HG02610 (cell line): ENCODE measurements at regions not wholly inside any gene's neighbourhood (a gene's known extent, or its start where the extent isn't known, plus 50 kb on each side); places are given as distances from the start of the nearest gene placed in this dataset.

Experiments used
- ATAC-seq: cut with Tn5 transposase; IDR thresholded peaks from one replicate; pipeline ENCODE4 v1.9.1; 2021; ENCODE audit warnings: mild to moderate bottlenecking, moderate library complexity; ENCODE audit not compliant: unreplicated experiment

DNA sequence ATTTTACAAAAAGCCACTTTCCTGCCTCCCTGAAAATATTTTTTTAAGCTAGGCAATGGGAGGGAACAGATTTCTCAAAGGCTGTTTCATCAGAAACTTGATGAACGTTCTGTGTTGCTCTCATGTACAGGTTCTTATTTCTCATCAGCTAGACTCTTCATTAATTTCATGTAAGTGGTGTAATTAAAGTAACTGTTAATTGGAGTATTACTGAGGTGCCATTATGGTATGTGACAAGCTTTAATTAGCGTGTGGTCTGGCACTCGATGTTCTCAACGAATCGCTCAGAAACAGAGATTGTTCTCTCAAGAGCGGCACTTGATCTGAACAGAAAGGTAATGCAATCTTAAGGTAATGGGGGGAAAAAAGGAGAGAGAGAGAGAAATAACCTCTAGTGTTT is 81.9 kb upstream of the MYCN start:
- ATAC-seq: no peak

DNA sequence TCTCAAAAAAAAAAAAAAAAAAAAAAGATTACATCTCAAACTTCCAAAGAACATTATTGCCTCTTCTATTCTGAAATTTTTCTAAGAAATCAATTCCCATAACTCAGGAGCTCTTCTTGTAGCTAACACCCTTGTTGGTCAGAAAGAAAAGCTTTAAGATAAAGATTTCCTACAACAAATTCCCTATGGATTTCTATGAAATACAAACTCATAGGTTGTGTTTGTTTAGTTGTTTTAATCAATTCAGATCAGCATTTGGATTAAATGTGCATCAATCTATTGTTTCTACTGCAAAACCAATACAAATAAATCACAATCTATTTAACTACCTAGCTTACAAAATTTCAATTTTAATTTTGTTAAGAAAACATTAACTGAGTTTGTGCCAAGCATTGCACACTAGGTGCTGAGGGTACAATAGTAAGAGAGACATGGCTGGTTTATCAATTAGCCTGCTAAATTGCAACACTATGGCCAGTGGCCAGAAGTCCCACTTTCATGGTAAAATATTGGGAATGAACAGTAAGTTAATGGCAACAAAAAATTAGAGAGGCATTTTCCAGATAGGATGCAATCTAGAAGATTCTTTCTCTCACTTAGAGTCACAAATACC is 80.2 kb upstream of the MYCN start:
- no peak for ATAC-seq

DNA sequence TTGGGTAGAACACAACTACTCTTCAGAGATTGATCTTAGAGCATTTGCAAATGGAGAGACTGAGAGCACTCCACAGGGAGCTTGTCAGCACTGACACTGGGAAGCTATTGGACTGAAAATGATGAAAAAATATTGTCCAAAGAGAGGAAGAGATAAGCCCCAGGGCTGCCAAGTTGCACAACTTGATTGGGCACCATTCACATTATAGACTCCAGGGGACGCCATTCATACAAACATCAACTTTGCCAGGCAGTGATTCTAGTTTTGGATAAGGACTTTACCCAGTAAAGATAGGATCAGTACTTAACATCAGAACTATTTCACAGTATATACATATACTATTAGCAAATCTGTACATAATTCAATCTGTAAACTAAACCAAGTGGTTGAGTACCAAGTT is 79.6 kb upstream of the MYCN start:
- ATAC-seq: no peak

DNA sequence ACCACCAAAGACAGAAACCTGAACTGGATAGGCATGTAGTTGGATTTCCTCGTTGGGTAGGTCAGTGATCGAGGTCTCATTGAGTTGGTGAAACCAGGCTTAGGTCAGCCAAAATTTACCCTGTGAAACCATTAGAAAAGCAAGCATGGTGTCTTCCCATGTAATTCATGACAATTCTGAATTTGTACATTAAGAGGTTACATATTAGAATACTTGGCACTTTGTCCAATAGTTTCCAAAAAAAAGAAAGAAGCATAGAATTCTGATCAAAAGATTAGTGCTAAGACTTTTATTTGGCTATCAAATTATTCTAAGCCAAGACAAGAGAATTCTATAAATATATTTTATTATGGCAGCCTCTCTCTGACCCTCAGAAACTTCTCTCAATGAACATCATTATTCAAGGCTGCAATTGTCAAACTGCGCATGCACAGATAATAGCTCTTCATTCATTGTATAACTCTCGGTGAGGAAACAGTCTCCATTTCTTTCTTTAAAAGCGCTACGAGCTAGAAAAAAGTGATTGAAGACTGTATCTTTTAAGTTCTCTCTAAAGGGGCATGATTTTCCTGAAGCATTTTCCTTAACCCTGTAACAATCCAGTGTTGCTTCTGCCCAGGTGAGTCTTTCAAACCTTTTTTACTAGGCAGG is 79.1 kb upstream of the MYCN start:
- ATAC-seq: no peak

DNA sequence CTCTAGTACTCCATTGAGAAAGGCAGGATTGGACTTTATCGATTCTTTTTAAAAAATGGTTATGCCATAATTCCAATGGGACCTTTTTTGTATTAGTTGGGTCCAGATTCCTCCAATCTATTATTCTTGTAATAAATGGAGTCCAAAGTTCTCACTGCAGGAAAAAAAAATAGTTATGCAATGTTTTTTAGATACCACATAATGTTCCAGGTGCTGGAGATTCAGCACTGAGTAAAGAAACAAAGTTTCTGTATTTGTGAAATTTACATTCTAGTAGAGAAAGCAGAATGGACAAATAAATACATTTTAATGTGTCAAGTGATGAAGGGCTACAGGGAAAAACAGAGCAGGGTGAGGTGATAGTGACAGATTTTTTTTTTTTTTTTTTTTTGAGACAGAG is 78.5 kb upstream of the MYCN start:
- no peak for ATAC-seq

DNA sequence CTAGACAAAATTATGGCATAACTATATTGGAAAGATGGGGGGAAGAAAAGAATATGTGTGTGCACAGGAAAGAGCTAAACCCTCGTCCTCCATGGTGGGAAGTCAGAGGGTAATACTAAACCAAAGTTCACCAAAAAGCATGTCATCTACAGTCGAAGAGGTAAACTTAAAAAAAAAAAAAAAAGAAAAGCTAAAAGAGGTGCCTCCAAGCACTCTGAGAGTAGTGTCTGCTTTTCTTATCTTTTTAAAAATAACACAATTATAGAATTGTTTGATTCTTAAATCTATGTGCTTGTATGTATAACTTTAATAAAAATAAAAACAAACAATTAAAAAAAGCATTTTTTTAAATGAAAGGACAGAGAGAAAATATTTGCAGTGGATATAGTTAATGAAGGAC is 77.3 kb upstream of the MYCN start:
- ATAC-seq: no peak

DNA sequence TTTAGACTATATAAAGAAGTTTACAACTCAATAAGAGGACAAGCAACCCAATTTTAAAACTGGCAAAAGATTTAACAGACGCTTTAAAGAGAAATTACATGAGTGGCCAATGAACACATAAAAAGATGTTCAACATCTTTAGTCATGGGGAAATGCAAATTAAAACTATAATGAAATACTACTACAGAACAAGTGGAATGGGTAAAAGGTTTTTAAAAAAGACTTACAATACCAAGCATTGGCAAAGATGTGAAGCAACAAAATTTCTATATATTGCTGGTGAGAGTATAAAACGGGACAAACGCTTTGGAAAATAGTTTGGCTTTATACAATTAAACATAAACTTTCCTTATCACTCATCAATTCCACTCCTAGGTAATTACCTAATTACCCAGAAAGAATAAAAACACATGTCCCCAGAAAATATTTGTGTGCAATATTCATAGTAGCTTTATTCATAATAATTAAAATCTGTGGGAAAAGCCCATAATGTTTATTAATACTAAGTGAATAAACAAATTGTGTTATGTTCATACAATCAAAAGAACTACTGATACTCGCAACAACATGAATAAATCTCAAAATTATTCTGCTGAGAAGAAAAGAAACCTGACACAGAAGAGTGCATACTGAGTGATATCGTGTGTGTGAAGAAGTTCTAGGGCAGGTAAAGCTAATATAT is 76.7 kb upstream of the MYCN start:
- ATAC-seq: no peak

DNA sequence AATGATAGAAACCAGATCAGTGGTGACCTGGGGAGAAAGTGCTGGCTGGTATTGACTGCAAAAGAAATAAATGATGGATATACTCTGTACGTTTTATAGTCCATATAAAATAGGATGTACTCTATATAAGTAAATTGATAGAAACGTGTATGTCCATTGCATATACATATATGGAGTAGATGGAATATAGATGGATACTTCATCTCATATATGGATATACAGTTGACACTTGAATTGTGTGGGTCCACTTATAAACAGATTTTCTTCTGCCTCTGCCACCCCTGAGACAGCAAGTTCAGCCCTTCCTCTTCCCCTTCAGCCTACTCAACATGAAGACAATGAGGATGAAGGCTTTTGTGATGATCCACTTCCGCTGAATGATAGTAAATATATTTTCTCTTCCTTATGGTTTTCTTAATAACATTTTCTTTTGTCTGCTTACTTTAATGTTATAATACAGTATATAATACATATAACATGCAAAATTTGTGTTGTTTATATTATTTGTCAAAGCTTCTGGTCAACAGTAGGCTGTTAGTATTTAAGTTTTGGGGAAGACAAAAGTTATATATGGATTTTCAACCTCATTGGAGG is 76.1 kb upstream of the MYCN start:
- no peak for ATAC-seq

DNA sequence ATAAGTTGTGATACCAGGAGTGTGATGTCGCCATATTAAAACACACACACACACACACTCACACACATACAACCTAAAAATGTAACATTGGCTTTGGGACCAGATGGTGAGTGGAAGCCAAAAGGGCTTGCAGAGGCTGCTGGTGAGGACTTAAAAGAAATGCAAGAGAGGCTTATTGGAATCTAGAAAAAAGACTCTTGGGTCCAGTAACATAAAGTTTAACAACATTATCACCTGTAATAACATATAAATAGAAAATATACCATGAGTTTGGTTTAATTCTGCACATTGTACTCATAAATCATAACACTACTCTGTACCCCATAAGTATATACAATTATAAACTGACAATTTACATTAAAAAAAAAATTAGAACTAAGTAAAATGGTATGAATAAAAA is 74.4 kb upstream of the MYCN start:
- no peak for ATAC-seq

DNA sequence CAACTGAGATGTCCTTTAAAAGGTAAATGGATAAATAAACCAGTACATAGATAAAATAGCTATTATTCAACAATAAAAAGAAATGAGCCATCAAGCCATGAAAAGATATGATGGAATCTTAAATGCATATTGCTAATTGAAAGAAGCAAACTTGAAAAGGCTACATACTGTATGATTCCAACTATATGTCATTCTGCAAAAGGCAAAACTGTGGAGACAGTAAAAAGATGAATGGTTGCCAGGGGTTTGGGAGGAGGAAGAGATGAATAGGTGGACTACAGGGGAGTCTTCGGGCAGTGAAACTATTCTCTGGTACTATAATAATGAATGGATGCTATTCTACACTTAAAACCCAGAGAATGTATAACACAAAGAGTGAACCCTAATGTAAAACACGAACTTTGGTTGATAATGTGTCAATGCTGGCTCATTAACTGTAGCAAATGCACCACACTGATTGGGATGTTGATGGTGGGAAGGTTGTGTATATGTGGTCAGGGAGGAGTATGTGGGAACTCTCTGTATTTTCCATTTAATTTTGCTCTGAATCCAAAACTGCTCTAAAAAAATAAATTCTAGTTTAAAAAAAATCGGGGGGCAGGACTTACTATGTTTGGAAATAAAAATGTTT is 73.7 kb upstream of the MYCN start:
- ATAC-seq: no peak

DNA sequence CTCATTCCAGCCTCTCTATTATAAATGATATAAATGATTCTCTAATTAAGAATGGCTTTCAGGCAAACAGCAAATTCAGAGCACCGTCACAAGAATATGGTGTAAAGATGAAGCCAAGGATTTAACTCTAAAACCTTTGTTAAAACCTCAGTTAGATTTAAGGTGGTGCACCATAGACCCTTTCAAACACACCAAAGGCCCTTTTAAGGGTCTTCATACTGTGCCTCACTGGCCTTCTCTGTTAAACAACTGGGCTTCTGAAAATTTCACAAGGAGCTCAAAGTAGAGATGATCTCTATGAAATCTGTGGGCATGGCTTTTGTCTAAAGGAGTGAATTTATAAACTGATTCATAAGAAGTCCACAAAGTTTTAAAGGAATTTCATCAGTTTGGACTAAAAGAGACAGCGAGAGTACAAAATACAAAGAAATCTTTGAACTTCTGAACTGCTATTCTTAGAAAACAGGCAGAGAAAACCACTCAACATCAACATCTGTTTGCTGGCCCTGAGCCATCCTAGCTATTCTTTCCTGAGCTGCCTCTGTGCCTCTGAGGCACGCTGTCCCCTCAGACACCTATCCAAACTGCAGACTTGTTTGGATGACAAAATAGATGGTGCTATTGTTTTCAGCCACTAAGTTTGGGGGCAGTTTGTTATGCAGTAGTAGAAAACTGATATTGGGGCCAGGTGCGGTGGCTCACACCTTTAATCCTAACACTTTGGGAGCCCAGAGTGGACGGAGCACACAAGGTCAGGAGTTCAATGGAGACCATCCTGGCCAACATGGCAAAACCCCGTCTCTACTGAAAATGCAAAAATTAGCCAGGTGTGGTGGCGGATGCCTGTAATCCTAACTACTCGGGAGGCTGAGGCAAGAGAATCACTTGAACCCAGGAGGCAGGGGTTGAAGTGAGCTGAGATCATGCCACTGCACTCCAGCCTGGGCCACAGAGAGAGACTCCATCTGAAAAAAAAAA is 72.9 kb upstream of the MYCN start:
- no peak for ATAC-seq

DNA sequence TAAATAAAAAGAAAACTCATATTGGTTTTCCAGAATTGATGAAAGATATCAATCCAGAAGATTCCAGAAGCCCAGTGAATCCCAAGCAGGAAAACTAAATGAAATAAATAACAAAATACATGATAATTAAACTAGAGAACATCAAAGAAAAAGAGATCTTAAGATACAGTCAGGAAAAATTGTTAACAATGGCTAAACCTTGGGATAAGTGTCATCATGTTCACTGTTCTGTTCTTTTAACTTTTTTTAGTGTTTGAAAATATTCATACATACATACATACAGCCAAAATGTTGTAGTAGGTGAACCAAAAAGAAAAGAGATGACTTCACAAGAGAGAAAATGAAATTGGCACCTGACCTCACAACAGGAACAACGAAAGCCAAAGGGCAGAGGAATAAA is 72.2 kb upstream of the MYCN start:
- no peak for ATAC-seq

DNA sequence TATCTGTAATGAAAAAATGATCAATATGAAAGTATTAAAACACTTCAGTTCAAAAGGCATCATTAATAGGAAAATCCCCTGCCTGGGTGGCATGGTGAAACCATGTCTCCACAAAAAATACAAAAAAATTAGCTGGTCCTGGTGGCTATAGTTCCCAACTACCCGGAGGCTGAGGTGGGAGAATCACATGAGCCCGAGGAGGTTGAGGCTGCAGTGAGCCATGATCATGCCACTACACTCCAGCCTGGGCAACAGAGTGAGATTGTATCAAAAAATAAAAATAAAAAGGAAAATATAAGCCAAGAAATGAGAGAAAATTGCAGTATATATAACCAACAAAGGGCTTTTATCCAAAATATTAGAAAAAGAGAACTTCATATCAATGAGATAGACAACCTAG is 71.6 kb upstream of the MYCN start:
- no peak for ATAC-seq

DNA sequence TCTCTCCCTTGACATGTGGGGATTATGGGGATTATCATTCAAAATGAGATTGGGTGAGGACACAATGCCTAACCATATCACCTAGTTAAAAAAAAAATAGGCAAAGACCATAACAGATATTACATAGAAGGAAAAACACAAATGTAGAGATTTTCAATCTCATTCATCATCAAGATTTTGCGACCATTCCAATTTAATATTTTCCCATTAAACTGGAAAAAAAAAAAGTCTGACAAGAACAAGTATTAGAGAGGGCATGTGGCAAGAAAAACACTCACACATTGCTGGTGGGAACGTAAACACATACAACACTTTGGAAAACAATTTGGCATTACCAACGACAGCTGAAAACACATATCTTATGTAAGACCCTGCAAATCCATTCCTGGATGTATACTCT is 71.0 kb upstream of the MYCN start:
- ATAC-seq: no peak

DNA sequence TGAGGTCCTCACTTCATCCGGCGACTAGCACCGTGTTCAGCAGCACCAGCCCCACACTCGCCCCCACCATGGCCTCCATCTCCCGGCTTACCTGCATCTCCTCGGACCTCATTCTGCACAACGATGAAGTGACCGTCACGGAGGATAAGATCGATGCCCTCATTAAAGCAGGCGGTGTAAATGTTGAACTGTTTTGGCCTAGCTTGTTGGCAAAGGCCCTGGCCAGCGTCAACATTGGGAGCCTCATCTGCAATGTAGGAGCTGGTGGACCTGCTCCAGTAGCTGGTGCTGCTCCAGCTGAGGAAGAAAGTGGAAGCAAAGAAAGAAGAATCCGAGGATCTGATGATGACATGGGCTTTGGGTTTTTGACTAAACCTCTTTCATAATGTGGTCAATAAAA is 70.5 kb upstream of the MYCN start:
- no peak for ATAC-seq

DNA sequence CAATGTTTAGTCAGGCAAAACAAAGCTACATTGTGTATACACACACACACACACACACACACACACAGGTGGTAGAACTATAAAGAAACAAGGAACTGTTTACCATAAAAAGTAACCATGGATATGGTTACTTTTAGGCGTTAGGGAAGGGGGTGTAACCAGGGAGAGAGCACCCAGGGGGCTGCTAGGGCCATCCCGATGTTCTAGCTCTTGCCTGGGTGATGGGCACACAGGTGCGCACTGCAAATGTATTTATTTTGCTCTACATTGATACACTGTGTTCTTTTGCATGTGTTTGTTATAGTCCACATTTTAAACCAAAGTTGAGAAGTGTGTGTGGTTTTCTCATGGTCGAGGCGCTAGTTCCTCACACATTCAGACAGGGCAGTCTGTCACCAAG is 69.8 kb upstream of the MYCN start:
- no peak for ATAC-seq

DNA sequence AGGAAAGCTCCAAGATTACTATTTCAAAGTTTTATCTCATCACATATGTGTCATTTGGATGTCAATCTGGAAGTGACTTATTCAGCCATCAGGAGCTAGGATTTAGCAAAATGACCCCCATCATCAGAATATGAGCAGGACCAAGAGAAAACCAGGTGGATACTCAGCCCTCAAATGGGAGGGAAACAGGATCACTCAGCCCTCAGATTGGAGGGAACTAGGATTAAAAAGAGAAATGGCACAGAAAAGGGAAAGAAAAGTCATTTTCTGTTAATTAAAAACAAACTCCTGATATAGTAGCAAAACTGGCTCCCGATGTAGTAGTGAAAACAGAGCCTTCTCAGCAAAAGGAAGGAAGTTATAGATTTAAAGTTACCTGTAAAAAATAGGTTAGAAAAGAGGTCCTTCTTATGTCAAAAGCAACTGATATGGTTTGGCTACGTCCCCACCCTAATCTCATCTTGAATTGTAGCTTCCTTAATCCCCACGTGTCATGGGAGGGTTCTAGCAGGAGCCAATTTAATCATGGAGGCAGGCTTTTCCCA is 69.0 kb upstream of the MYCN start:
- ATAC-seq: no peak

DNA sequence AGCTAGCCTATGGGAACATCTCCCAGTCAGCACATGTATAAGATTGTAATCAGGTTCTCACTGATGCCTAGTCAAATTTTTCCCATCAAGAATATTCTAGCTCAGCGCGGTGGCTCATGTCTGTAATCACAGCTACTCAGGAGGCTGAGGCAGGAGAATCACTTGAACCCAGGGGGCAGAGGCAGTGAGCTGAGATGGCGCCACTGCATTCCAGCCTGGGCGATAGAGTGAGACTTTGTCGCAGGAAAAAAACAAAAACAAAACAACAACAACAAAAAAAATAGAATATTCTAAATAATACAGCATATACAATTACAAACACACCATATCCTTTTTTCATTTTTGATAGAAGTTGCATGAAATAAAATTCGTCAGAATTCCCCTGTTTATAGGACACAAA is 67.5 kb upstream of the MYCN start:
- no peak for ATAC-seq

DNA sequence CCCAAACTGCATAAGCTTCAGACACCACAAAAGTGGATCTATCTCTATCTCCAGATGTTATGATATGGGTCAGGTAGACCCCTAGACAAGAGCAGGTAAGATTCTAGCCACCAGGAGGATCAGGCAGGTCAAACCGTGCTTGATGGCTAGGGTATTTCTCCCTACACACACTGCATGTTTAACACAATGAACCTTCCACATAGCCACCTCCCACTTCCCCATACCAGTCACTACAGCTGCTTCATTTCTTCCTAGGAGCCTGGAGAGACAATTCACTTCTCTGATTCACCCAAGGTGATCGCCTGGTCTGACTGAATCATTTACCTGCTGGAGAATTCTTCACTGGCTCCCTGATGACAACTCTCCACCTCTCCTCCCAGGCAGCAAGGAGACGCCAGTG is 66.0 kb upstream of the MYCN start:
- ATAC-seq: no peak
